ENCODE measurements at regions not wholly inside any gene's neighbourhood (a gene's known extent, or its start where the extent isn't known, plus 50 kb on each side); places are given as distances from the start of the nearest gene placed in this dataset.

GRCh38 chr5:162434281-162434680 is 366.7 kb downstream of the GABRG2 start:
- Histone ChIP-seq H3K36me3 (ENCODE audit: control insufficient read depth, insufficient read depth, low read length) (no peaks in the 10 kb centered on the region), H3K9me3 (no peaks in the 10 kb centered on the region), H3K4me3 (ENCODE audit: low read depth, low read length) (no peak overlapping the region), H3K4me1 (no peaks in the 10 kb centered on the region), H3K27me3 (replicated peaks; ENCODE audit: control insufficient read depth, insufficient read depth, low read length) (no peaks in the 10 kb centered on the region)
- intact Hi-C loops (cut with micrococcal nuclease; ENCODE audit: unreplicated experiment) = no loop called here
- Mint-ChIP-seq H3K36me3 (ENCODE audit: insufficient read depth, unreplicated experiment) (no peaks in the 10 kb centered on the region), H3K27ac (ENCODE audit: unreplicated experiment) (no peak overlapping the region), H3K9me3 (ENCODE audit: unreplicated experiment) (peaks cover 8% of the 10 kb centered on the region), H3K27me3 (ENCODE audit: insufficient read depth, unreplicated experiment) (no peaks in the 10 kb centered on the region), H3K4me1 (ENCODE audit: low read depth, unreplicated experiment) (no peaks in the 10 kb centered on the region), H3K4me3 (ENCODE audit: unreplicated experiment) (no peak overlapping the region)
- BruUV-seq (replicated peaks) = no TSS peak
- ChIA-PET POLR2A (no interaction called here), CTCF (no interaction called here)
- DNase-seq = no peak
- no peak for TF ChIP-seq CTCF (IDR thresholded peaks at IDR 0.05; ENCODE audit: insufficient read depth in 1 of 2, low read depth in 1 of 2, low read length in 1 of 2, severe bottlenecking in 1 of 2, unreplicated experiment in 1 of 2)

- peaks cover 8% of the 10 kb centered on the region for H3K9me3 Mint-ChIP-seq (ENCODE audit: unreplicated experiment)
- BruUV-seq (replicated peaks) = no TSS peak
- no peak overlapping the region for H3K27ac Mint-ChIP-seq (ENCODE audit: unreplicated experiment)
- H3K4me1 ChIP-seq = no peaks in the 10 kb centered on the region
- no peaks in the 10 kb centered on the region for H3K36me3 Mint-ChIP-seq (ENCODE audit: insufficient read depth, unreplicated experiment)
- H3K27me3 Mint-ChIP-seq (ENCODE audit: insufficient read depth, unreplicated experiment) = no peaks in the 10 kb centered on the region
- H3K27me3 ChIP-seq (replicated peaks; ENCODE audit: control insufficient read depth, insufficient read depth, low read length) = no peaks in the 10 kb centered on the region
- TF ChIP-seq CTCF (IDR thresholded peaks at IDR 0.05; ENCODE audit: insufficient read depth in 1 of 2, low read depth in 1 of 2, low read length in 1 of 2, severe bottlenecking in 1 of 2, unreplicated experiment in 1 of 2) = no peak
- no peak overlapping the region for H3K4me3 ChIP-seq (ENCODE audit: low read depth, low read length)
- H3K4me1 Mint-ChIP-seq (ENCODE audit: low read depth, unreplicated experiment) = no peaks in the 10 kb centered on the region
- intact Hi-C loops (cut with micrococcal nuclease; ENCODE audit: unreplicated experiment) = no loop called here
- H3K4me3 Mint-ChIP-seq (ENCODE audit: unreplicated experiment) = no peak overlapping the region
- POLR2A ChIA-PET = no interaction called here
- H3K36me3 ChIP-seq (ENCODE audit: control insufficient read depth, insufficient read depth, low read length) = no peaks in the 10 kb centered on the region
- DNase-seq = no peak
- no peaks in the 10 kb centered on the region for H3K9me3 ChIP-seq
- CTCF ChIA-PET = no interaction called here
Observed at GRCh38 chr5:162436055-162436454, 368.5 kb downstream of the GABRG2 start.

- ChIA-PET CTCF (no interaction called here), POLR2A (no interaction called here)
- Histone ChIP-seq H3K36me3 (ENCODE audit: control insufficient read depth, insufficient read depth, low read length) (no peaks in the 10 kb centered on the region), H3K9me3 (no peaks in the 10 kb centered on the region), H3K4me1 (no peaks in the 10 kb centered on the region), H3K4me3 (ENCODE audit: low read depth, low read length) (no peak overlapping the region), H3K27me3 (replicated peaks; ENCODE audit: control insufficient read depth, insufficient read depth, low read length) (no peaks in the 10 kb centered on the region)
- Mint-ChIP-seq H3K27ac (ENCODE audit: unreplicated experiment) (no peak overlapping the region), H3K9me3 (ENCODE audit: unreplicated experiment) (no peaks in the 10 kb centered on the region), H3K36me3 (ENCODE audit: insufficient read depth, unreplicated experiment) (no peaks in the 10 kb centered on the region), H3K27me3 (ENCODE audit: insufficient read depth, unreplicated experiment) (peaks cover 3% of the 10 kb centered on the region), H3K4me1 (ENCODE audit: low read depth, unreplicated experiment) (no peaks in the 10 kb centered on the region), H3K4me3 (ENCODE audit: unreplicated experiment) (no peak overlapping the region)
- intact Hi-C loops (cut with micrococcal nuclease; ENCODE audit: unreplicated experiment) = no loop called here
- no peak for TF ChIP-seq CTCF (IDR thresholded peaks at IDR 0.05; ENCODE audit: insufficient read depth in 1 of 2, low read depth in 1 of 2, low read length in 1 of 2, severe bottlenecking in 1 of 2, unreplicated experiment in 1 of 2)
- BruUV-seq (replicated peaks) = no TSS peak
- DNase-seq = peak in 1 of 2 experiments; percentile 26
Observed at GRCh38 chr5:162444129-162444762, 376.7 kb downstream of the GABRG2 start.

All from Caco-2 (cell line).